Panc1 (cell line): ENCODE measurements at regions not wholly inside any gene's neighbourhood (a gene's known extent, or its start where the extent isn't known, plus 50 kb on each side); places are given as distances from the start of the nearest gene placed in this dataset.
"Not testable (repeated sequence)": the region's sequence is repeated elsewhere in the genome, so short reads cannot be mapped to it uniquely, and the experiment has no call there.

Source experiments
- ATAC-seq: fragments of 200-7000 bp; cut with Tn5 transposase; 2 replicates; pipeline ENCODE4 v1.9.1; 2020; ENCODE audit warnings: mild to moderate bottlenecking, moderate library complexity
- BruUV-seq: library from RNA; stranded (reverse); fragments of 400-500 nt; replicated peaks from 2 replicates; lab custom pipeline; 2021; lab: Mats Ljungman, UMichigan
- CTCF ChIA-PET: fragments of 300-600 bp; sonication (Branson Sonifier 250); formaldehyde crosslinking; loops from one replicate; lab custom pipeline; 2022; ENCODE audit warnings: antibody characterized with exemption; lab: Charles Lee
- POLR2A ChIA-PET: fragments of 300-600 bp; sonication (Branson Sonifier 250); formaldehyde crosslinking; loops from one replicate; lab custom pipeline; 2022; ENCODE audit warnings: antibody characterized with exemption; lab: Charles Lee
- DNase-seq: peaks from one replicate; pipeline ENCODE4 v3.0.0-alpha.2; 2010; ENCODE audit warnings: low read depth, low spot score
- H3K27ac ChIP-seq: 2 replicates; pipeline ENCODE4 v1.5.1; 2011; ENCODE audit warnings: mild to moderate bottlenecking, low read length, inconsistent platforms
- H3K27me3 ChIP-seq: fragments of 200-500 bp; sonication (Bioruptor generic); 2 replicates; pipeline ENCODE4 v1.6.0; 2014; ENCODE audit warnings: low read length, inconsistent platforms; ENCODE audit not compliant: control insufficient read depth, insufficient read depth
- H3K36me3 ChIP-seq: fragments of 200-500 bp; sonication (Bioruptor generic); 2 replicates; pipeline ENCODE4 v1.5.1; 2014; ENCODE audit warnings: inconsistent platforms, mild to moderate bottlenecking, low read length, moderate library complexity; ENCODE audit not compliant: control insufficient read depth, insufficient read depth
- H3K4me1 ChIP-seq: 2 replicates; pipeline ENCODE4 v1.5.1; 2011; ENCODE audit warnings: inconsistent platforms, mild to moderate bottlenecking, low read length, moderate library complexity; ENCODE audit not compliant: control insufficient read depth, insufficient read depth
- H3K4me3 ChIP-seq, 2 experiments: 2 replicates each; pipeline ENCODE4 v1.5.1; 2011 to 2012; ENCODE audit warnings: low read depth in 2 of 2, low read length in 2 of 2, mild to moderate bottlenecking in 2 of 2, inconsistent platforms in 1 of 2, moderate library complexity in 1 of 2
- H3K9me3 ChIP-seq: fragments of 200-500 bp; sonication (Bioruptor generic); 2 replicates; pipeline ENCODE4 v1.5.1; 2014; ENCODE audit warnings: low read depth, mild to moderate bottlenecking, inconsistent platforms, low read length, moderate library complexity; ENCODE audit not compliant: control insufficient read depth, insufficient read depth
- CTCF ChIP-seq: fragments of 450-650 bp; IDR thresholded peaks from 2 replicates; pipeline ENCODE4 v1.5.1; 2017; ENCODE audit warnings: mild to moderate bottlenecking
- POLR2AphosphoS5 ChIP-seq: IDR thresholded peaks from 2 replicates; pipeline ENCODE4 v1.6.1; 2012; ENCODE audit warnings: mild to moderate bottlenecking, low read depth, low read length, moderate library complexity
- REST ChIP-seq, 2 experiments: IDR thresholded peaks; 2 replicates each; pipeline ENCODE4 v1.6.1; 2011 to 2012; ENCODE audit warnings: low read depth in 2 of 2, control low read depth in 1 of 2, low read length in 1 of 2, mild to moderate bottlenecking in 1 of 2, moderate library complexity in 1 of 2; ENCODE audit not compliant: insufficient read depth in 1 of 2
- SIN3A ChIP-seq: IDR thresholded peaks from 2 replicates; pipeline ENCODE4 v1.6.1; 2012; ENCODE audit warnings: low read depth, mild to moderate bottlenecking, low read length, moderate library complexity, borderline replicate concordance; ENCODE audit not compliant: insufficient read depth
- TCF7L2 ChIP-seq: IDR thresholded peaks from 2 replicates; pipeline ENCODE4 v1.6.1; 2011; ENCODE audit warnings: mild to moderate bottlenecking, low read depth, low read length, inconsistent platforms
- in situ Hi-C: cut with HindIII; loops from 2 replicates; pipeline ENCODE4 v1.10.0; 2016; ENCODE audit warnings: low sequenced_read_pairs, low pct_unique_long_range_greater_than_20kb
- intact Hi-C: fragments of 100-400 bp; cut with micrococcal nuclease; formaldehyde crosslinking; loops from one replicate; pipeline ENCODE4 v1.10.0; 2022; ENCODE audit not compliant: unreplicated experiment

- H3K4me1 ChIP-seq, DNase-seq, H3K27ac ChIP-seq, H3K27me3 ChIP-seq, in situ Hi-C loops, BruUV-seq, H3K4me3 ChIP-seq, POLR2A ChIA-PET, intact Hi-C loops, CTCF ChIA-PET, ATAC-seq, H3K36me3 ChIP-seq, H3K9me3 ChIP-seq: not testable (repeated sequence)
Measured at GRCh38 chrX:67213686-67214085, 330.1 kb upstream of the AR start.

- POLR2A ChIA-PET: no interaction called here
- Histone ChIP-seq H3K27ac (no peak overlapping the region), H3K4me3 (no peak overlapping the region), H3K9me3 (no peaks in the 10 kb centered on the region), H3K4me1 (no peaks in the 10 kb centered on the region), H3K36me3 (no peaks in the 10 kb centered on the region), H3K27me3 (no peaks in the 10 kb centered on the region)
- DNase-seq (no peak), ATAC-seq (no peak)
- no TSS peak for BruUV-seq
- TF ChIP-seq CTCF: no peak
- TF ChIP-seq TCF7L2: no peak
- no peak for TF ChIP-seq POLR2AphosphoS5
- TF ChIP-seq REST (IDR thresholded peaks at IDR 0.05; ENCODE audit: insufficient read depth in 1 of 2, low read depth in 2 of 2, low read length in 1 of 2): no peak
- TF ChIP-seq SIN3A: no peak
- in situ Hi-C loops: no loop called here
- intact Hi-C loops: no loop called here
- CTCF ChIA-PET: no interaction called here
Measured at GRCh38 chrX:67207912-67208311, 335.9 kb upstream of the AR start.

- H3K27me3 ChIP-seq: no peaks in the 10 kb centered on the region
- no TSS peak for BruUV-seq
- TF ChIP-seq REST (IDR thresholded peaks at IDR 0.05; ENCODE audit: insufficient read depth in 1 of 2, low read depth in 2 of 2, low read length in 1 of 2): no peak
- no peak for TF ChIP-seq CTCF
- no peak for TF ChIP-seq POLR2AphosphoS5
- no peak for TF ChIP-seq SIN3A
- no peak for TF ChIP-seq TCF7L2
- in situ Hi-C loops: no loop called here
- H3K36me3 ChIP-seq: no peaks in the 10 kb centered on the region
- intact Hi-C loops: no loop called here
- POLR2A ChIA-PET: no interaction called here
- no peak overlapping the region for H3K27ac ChIP-seq
- ATAC-seq: no peak
- H3K4me3 ChIP-seq: no peak overlapping the region
- no peak for DNase-seq
- CTCF ChIA-PET: no interaction called here
- H3K9me3 ChIP-seq: no peaks in the 10 kb centered on the region
- no peaks in the 10 kb centered on the region for H3K4me1 ChIP-seq
Measured at GRCh38 chrX:67159437-67159836, 384.4 kb upstream of the AR start.
